Activated CD4-positive, alpha-beta memory T cell treated with anti-CD3 and anti-CD28 coated beads for 36 hours (primary cell): ENCODE measurements at regions not wholly inside any gene's neighbourhood (a gene's known extent, or its start where the extent isn't known, plus 50 kb on each side); places are given as distances from the start of the nearest gene placed in this dataset.

Experiments used
- CTCF ChIA-PET: fragments of 350-600 bp; sonication (Branson Sonifier 250); formaldehyde crosslinking; loops from one replicate; lab custom pipeline; 2021; ENCODE audit warnings: antibody characterized with exemption, inconsistent platforms; lab: Charles Lee
- POLR2A ChIA-PET: fragments of 350-600 bp; sonication (Branson Sonifier 250); formaldehyde crosslinking; loops from one replicate; lab custom pipeline; 2021; ENCODE audit warnings: antibody characterized with exemption; lab: Charles Lee
- DNase-seq: peaks from one replicate; pipeline ENCODE4 v3.0.0-alpha.2; 2020
- H3K27ac Mint-ChIP-seq: one replicate; pipeline ENCODE4 v1.8.0; 2021; ENCODE audit warnings: mixed read lengths
- H3K27me3 Mint-ChIP-seq: one replicate; pipeline ENCODE4 v1.8.0; 2021; ENCODE audit warnings: mixed read lengths
- H3K36me3 Mint-ChIP-seq: one replicate; pipeline ENCODE4 v1.8.0; 2021; ENCODE audit warnings: mixed read lengths
- H3K4me1 Mint-ChIP-seq: one replicate; pipeline ENCODE4 v1.8.0; 2021; ENCODE audit warnings: low read depth, mixed read lengths
- H3K4me3 Mint-ChIP-seq: one replicate; pipeline ENCODE4 v1.8.0; 2021; ENCODE audit warnings: mild to moderate bottlenecking, mixed read lengths
- H3K9me3 Mint-ChIP-seq: one replicate; pipeline ENCODE4 v1.8.0; 2021; ENCODE audit warnings: mixed read lengths
- intact Hi-C: fragments of 100-400 bp; cut with micrococcal nuclease; formaldehyde crosslinking; loops from one replicate; pipeline ENCODE4 v1.15.1; 2023

DNA sequence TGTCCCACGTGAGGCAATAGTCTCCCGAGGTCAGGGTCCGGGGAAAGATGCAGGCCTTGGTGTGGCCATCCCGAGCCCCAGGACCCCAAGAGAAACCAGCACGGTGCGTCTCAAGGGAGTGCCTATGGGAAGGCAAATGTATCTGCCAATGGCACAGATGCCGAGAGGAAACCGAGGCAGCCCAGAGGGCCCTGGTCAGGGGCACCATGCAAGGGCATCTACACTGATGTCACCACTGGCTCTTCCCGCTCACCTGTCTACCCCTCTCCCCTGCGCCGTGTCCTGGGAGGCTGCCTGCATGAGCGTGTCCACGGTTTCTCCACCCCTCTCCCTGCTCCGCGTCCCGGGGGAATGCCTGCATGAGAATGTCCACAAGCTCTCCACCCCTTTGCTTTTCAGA lies 1318.8 kb downstream of the TBC1D22A start:
- CTCF ChIA-PET, result no interaction called here
- POLR2A ChIA-PET, result no interaction called here
- H3K9me3 Mint-ChIP-seq, result no peaks in the 10 kb centered on the region
- no peak overlapping the region for H3K27ac Mint-ChIP-seq
- intact Hi-C loops, result no loop called here
- H3K27me3 Mint-ChIP-seq, result peaks cover 24% of the 10 kb centered on the region
- H3K4me1 Mint-ChIP-seq, result peaks cover 4% of the 10 kb centered on the region
- H3K36me3 Mint-ChIP-seq, result no peaks in the 10 kb centered on the region
- no peak overlapping the region for H3K4me3 Mint-ChIP-seq
- no peak for DNase-seq

DNA sequence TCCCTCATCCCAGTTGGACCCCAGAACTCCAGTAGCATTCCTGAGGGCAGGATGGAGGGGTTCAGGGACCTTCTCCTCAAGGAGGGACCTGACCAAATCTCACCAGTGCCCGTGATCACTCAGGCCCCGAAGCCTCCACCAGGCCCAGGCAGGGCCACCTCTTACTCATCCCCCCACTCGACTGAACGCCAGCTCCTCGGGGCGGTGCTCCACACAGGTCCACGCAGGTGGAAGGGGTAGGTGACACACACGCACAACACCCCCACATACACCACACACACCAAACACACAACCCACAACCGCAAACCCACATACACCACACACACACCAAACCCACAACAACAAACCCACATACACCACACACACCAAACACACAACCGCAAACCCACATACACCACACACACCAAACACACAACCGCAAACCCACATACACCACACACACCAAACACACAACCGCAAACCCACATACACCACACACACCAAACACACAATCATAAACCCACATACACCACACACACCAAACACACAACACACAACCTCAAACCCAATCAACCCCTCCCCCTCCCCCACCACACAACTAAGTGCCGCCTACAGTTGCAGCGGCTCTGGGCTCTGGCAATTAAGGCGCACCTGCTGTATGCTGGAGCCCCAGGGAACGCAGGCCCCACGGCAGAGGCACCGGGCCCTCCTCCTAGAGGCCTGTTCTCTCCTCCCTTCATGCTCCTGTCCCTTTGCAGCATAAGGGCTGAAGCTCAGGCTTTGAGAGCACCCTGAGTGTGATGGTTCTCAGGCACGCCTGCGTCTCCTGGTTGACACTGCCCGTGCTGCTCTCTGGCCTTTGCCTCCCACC lies 1318.1 kb downstream of the TBC1D22A start:
- POLR2A ChIA-PET, result no interaction called here
- peaks cover 22% of the 10 kb centered on the region for H3K27me3 Mint-ChIP-seq
- H3K4me1 Mint-ChIP-seq, result peaks cover 4% of the 10 kb centered on the region
- H3K36me3 Mint-ChIP-seq, result no peaks in the 10 kb centered on the region
- no peak overlapping the region for H3K27ac Mint-ChIP-seq
- H3K4me3 Mint-ChIP-seq, result no peak overlapping the region
- intact Hi-C loops, result no loop called here
- DNase-seq, result no peak
- CTCF ChIA-PET, result no interaction called here
- H3K9me3 Mint-ChIP-seq, result no peaks in the 10 kb centered on the region

DNA sequence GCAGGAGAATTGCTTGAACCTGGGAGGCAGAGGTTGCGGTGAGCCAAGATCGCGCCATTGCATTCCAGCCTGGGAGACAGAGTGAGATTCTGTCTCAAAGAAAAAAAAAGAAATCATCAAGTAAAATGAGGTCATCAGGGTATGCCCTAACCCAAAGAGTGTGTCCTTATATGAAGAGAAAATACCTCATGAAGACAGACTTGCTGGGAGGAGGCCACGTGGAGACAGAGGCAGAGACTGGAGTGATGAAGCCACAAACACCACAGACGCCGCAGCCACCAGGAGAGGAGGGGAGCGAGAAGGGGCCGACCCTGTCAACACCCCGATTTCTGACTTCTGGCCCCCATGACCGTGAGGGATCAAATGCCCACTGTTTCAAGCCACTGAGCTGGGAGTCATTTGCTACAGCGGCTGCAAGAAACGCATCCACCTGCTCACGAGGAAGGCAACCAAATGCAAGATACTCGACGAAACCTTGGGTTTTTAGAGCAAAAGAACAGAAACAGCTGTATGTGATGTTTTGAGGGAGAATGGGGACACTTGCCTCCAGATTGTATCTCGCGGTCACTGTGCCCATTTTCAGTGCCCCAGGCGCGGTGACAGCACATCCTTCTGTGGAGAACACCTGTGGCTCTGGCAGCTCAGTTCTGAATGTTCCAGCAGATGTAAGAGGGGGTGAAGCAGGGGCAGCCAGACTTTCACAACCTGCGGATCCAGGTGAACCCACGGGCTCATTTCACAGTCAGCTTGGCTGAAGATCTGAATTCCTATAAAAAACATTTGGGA lies 1317.2 kb downstream of the TBC1D22A start:
- no peaks in the 10 kb centered on the region for H3K36me3 Mint-ChIP-seq
- intact Hi-C loops, result no loop called here
- ChIA-PET POLR2A (no interaction called here), CTCF (no interaction called here)
- H3K27ac Mint-ChIP-seq, result no peak overlapping the region
- H3K9me3 Mint-ChIP-seq, result no peaks in the 10 kb centered on the region
- peaks cover 4% of the 10 kb centered on the region for H3K4me1 Mint-ChIP-seq
- no peak for DNase-seq
- H3K4me3 Mint-ChIP-seq, result no peak overlapping the region
- peaks cover 25% of the 10 kb centered on the region for H3K27me3 Mint-ChIP-seq

DNA sequence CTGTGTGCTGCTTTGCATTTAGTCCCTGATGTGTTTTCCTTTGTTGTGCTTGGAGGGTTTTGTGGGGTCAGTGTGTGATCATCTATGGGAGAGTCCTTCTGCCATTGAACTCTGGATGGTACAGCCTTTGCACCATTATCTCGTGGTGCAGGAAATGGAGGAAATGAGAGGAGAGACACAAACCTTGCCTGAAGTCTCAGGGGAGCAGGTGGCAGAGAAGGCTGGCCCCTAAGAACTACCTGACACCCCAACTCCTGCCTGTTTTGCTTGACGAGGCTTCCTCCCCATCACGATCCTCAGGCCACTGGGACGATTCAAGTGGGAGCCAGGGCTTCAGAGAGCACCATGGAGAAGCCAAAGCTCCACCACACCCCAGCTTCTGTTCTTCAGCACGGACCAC lies 1316.4 kb downstream of the TBC1D22A start:
- Mint-ChIP-seq H3K36me3 (no peaks in the 10 kb centered on the region), H3K27ac (no peak overlapping the region), H3K9me3 (no peaks in the 10 kb centered on the region), H3K4me1 (peaks cover 2% of the 10 kb centered on the region), H3K27me3 (peaks cover 27% of the 10 kb centered on the region), H3K4me3 (no peak overlapping the region)
- POLR2A ChIA-PET, result no interaction called here
- intact Hi-C loops, result no loop called here
- no peak for DNase-seq
- CTCF ChIA-PET, result no interaction called here

DNA sequence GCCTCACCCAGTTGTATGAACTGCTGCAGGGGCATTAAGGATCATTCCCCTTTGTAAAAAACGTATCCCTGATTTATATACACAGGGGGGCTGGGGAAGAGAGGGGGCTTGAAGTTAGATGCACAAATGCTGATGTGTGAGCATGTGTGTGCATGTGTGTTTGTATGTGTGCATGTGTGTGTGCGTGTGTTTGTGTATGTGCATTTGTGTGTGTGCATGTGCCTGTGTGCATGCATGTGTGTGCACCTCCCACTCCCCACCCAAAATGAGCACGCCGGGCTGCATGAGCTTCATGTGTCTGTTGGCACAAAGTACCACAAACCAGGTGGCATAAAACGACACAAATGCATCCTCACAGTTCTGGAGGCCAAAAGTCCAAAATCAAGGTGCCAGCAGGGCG lies 1315.2 kb downstream of the TBC1D22A start:
- Mint-ChIP-seq H3K27ac (no peak overlapping the region), H3K4me3 (no peak overlapping the region), H3K4me1 (peaks cover 2% of the 10 kb centered on the region), H3K9me3 (no peaks in the 10 kb centered on the region), H3K27me3 (peaks cover 30% of the 10 kb centered on the region), H3K36me3 (no peaks in the 10 kb centered on the region)
- CTCF ChIA-PET, result no interaction called here
- intact Hi-C loops, result no loop called here
- POLR2A ChIA-PET, result no interaction called here
- no peak for DNase-seq

DNA sequence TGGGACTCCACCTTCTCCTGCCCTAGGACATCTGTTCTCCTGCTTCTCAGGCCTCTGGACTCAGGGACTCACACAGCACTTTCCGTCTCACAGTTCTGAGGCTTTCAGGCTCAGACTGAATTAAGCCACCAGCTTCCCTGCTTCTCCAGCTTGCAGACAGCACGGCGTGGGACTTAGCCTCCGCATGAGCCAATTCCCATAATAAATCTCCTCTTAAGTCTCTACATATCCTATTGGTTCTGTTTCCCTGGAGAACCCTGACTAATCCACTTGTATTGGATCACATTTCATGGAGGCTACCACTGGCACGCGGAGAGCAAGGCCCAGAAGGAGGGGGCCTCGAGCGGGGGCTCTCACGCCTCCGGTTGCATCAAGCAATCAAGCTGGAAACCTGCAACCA lies 1313.6 kb downstream of the TBC1D22A start:
- no peaks in the 10 kb centered on the region for H3K36me3 Mint-ChIP-seq
- ChIA-PET POLR2A (no interaction called here), CTCF (no interaction called here)
- H3K9me3 Mint-ChIP-seq, result no peaks in the 10 kb centered on the region
- intact Hi-C loops, result no loop called here
- H3K4me1 Mint-ChIP-seq, result peaks cover 2% of the 10 kb centered on the region
- H3K27me3 Mint-ChIP-seq, result peaks cover 30% of the 10 kb centered on the region
- no peak for DNase-seq
- H3K4me3 Mint-ChIP-seq, result no peak overlapping the region
- no peak overlapping the region for H3K27ac Mint-ChIP-seq

DNA sequence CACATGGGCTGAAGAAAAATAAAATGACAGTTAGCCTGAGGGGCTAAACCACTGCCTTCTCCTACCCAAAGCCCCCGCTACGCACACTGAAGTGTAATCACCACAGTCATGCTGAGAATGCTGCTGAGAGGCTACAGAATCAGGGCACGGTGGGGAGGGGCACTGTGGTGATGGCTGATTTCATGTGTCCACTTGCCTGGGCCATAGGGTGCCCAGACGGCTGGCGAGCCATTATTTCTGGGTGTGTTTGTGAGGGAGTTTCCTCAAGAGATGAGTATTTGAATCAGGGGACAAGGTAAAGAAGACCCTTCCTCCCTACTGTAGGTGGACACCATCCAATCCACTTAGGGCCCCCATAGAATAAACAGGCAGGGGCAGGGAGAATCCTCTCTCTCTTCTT lies 1313.2 kb downstream of the TBC1D22A start:
- Mint-ChIP-seq H3K36me3 (no peaks in the 10 kb centered on the region), H3K4me3 (no peak overlapping the region), H3K27ac (no peak overlapping the region), H3K4me1 (peaks cover 2% of the 10 kb centered on the region), H3K27me3 (peaks cover 28% of the 10 kb centered on the region), H3K9me3 (no peaks in the 10 kb centered on the region)
- intact Hi-C loops, result no loop called here
- no peak for DNase-seq
- ChIA-PET CTCF (no interaction called here), POLR2A (no interaction called here)

DNA sequence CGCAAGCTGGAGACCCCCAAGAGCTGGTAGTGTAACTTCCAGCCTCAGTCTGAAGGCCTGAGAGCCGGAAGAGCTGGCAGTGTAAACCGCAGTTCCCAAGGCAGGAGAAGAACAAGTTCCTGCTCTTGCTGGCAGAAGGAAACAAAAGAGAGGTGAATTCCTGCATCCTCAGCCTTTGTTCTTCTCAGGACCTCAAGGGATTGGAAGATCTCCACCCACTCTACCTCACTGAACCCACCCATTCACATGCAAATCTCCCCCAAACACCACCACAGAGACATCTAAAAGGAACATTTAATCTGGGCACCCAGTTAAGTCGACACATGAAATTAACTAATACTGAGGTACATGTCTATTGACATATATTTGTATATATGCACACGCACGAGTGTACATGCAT lies 1310.3 kb downstream of the TBC1D22A start:
- no peak overlapping the region for H3K27ac Mint-ChIP-seq
- intact Hi-C loops, result no loop called here
- no peaks in the 10 kb centered on the region for H3K9me3 Mint-ChIP-seq
- peaks cover 16% of the 10 kb centered on the region for H3K27me3 Mint-ChIP-seq
- CTCF ChIA-PET, result no interaction called here
- H3K4me1 Mint-ChIP-seq, result no peaks in the 10 kb centered on the region
- POLR2A ChIA-PET, result no interaction called here
- no peaks in the 10 kb centered on the region for H3K36me3 Mint-ChIP-seq
- DNase-seq, result no peak
- no peak overlapping the region for H3K4me3 Mint-ChIP-seq

DNA sequence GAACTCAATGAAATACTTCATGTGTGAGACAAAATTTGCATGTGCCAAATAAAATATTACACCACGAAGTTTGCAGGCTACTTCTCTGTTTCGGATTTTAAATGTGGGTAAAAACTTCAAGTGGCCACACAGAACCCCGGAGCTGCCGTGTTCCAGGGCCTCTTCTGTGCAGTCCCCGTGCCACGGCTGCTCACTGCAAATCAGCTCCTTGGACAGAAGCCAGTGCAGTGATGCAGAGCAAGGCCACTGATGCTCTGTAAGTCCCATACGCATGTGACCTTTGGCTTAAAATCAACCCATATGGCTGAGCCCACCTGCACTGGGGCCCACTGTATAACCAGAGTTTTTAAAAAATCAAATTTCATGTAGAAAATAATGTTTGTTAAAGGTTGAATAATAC lies 1309.4 kb downstream of the TBC1D22A start:
- Mint-ChIP-seq H3K27me3 (peaks cover 12% of the 10 kb centered on the region), H3K27ac (no peak overlapping the region), H3K4me1 (no peaks in the 10 kb centered on the region), H3K4me3 (no peak overlapping the region), H3K36me3 (no peaks in the 10 kb centered on the region), H3K9me3 (no peaks in the 10 kb centered on the region)
- DNase-seq, result no peak
- intact Hi-C loops, result no loop called here
- POLR2A ChIA-PET, result no interaction called here
- CTCF ChIA-PET, result no interaction called here

DNA sequence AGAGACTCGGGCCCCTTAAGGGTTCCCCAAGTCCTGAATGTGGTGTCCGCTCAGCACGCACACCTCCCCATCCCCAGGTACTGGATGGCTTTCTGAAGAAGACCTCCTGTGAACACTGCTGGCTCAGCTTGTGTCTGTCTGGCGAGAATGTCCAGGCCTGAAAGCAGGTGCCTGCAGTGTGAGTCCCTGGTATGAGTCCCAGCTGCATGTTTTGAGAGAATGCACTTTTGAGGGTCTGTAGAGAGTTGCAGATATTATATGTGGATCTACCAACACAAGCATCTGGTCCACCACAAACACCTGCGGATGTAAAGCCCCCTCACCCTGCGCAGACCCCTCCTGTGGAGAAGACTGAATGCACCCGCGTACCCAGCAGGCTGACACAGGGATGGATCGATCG lies 1308.9 kb downstream of the TBC1D22A start:
- CTCF ChIA-PET, result no interaction called here
- Mint-ChIP-seq H3K4me3 (no peak overlapping the region), H3K9me3 (no peaks in the 10 kb centered on the region), H3K4me1 (no peaks in the 10 kb centered on the region), H3K27ac (no peak overlapping the region), H3K27me3 (peaks cover 12% of the 10 kb centered on the region), H3K36me3 (no peaks in the 10 kb centered on the region)
- POLR2A ChIA-PET, result no interaction called here
- DNase-seq, result no peak
- intact Hi-C loops, result no loop called here

DNA sequence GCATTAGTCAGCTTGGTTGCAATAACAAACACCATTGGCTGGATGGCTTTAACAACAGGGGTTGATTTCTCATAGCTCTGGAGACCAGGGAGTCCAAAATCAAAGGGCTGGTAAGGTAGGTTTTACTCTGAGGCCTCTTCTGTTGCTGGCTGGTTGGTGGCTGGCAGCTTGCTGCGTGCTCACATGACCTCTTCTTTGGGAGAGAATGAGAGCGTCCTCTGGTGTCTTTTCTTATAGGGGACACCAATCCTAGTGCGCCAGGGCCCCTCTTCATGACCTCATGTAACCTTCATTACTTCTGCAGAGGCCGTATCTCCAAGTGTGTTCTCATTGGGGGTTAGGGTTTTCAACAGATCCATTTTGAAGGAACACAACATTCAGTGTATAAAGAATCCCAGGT lies 1308.3 kb downstream of the TBC1D22A start:
- intact Hi-C loops, result no loop called here
- DNase-seq, result no peak
- Mint-ChIP-seq H3K4me3 (no peak overlapping the region), H3K27ac (no peak overlapping the region), H3K27me3 (peaks cover 12% of the 10 kb centered on the region), H3K36me3 (no peaks in the 10 kb centered on the region), H3K4me1 (no peaks in the 10 kb centered on the region), H3K9me3 (no peaks in the 10 kb centered on the region)
- CTCF ChIA-PET, result no interaction called here
- POLR2A ChIA-PET, result no interaction called here

DNA sequence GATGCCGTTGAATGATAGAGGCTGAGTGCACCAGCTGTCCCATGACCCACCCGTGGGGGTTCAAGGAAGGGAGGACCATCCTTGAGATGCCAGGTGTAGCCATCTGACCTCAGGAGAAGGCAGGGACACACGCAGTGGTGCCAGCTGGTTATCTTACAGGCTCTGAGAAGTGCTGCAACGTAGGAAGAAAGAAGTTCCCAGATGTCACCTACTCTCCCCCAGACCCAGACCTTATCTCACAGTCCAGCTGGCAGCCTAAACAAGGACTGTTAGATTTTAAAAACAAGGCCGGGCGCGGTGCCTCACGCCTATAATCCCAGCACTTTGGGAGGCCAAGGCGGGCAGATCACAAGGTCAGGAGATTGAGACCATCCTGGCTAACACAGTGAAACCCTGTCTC lies 1307.6 kb downstream of the TBC1D22A start:
- ChIA-PET CTCF (no interaction called here), POLR2A (no interaction called here)
- intact Hi-C loops, result no loop called here
- Mint-ChIP-seq H3K36me3 (no peaks in the 10 kb centered on the region), H3K9me3 (no peaks in the 10 kb centered on the region), H3K4me1 (no peaks in the 10 kb centered on the region), H3K27ac (no peak overlapping the region), H3K27me3 (peaks cover 11% of the 10 kb centered on the region), H3K4me3 (no peak overlapping the region)
- DNase-seq, result no peak

DNA sequence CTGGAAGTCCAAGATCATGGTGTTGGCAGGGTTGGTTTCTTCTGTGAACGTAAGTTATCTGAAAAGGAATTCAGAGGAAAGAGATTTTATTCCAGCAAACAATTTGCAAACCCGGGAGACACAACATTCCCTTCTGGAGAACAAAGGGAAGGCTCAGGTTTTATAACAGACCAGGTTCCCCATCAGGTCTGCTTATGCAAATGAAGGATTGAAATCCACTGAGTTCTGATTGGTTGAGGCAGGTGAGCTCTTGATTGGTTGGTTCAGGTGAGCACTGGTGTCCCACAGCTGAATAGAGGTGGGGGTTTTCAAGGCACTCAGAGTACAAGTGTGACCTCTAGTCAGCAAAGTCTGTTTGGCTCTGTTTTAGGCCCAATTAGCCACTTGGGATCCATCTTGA lies 1306.8 kb downstream of the TBC1D22A start:
- POLR2A ChIA-PET, result no interaction called here
- Mint-ChIP-seq H3K36me3 (no peaks in the 10 kb centered on the region), H3K27ac (no peak overlapping the region)

More for the DNA sequence above, 1306.8 kb downstream of the TBC1D22A start:
- no peaks in the 10 kb centered on the region for H3K4me1 Mint-ChIP-seq
- no peak overlapping the region for H3K4me3 Mint-ChIP-seq
- H3K9me3 Mint-ChIP-seq, result no peaks in the 10 kb centered on the region
- intact Hi-C loops, result no loop called here
- H3K27me3 Mint-ChIP-seq, result peaks cover 5% of the 10 kb centered on the region
- DNase-seq, result no peak
- CTCF ChIA-PET, result no interaction called here
